ENCODE measurements at regions not wholly inside any gene's neighbourhood (a gene's known extent, or its start where the extent isn't known, plus 50 kb on each side); places are given as distances from the start of the nearest gene placed in this dataset.
"Not testable (repeated sequence)": the region's sequence is repeated elsewhere in the genome, so short reads cannot be mapped to it uniquely, and the experiment has no call there.

DNA sequence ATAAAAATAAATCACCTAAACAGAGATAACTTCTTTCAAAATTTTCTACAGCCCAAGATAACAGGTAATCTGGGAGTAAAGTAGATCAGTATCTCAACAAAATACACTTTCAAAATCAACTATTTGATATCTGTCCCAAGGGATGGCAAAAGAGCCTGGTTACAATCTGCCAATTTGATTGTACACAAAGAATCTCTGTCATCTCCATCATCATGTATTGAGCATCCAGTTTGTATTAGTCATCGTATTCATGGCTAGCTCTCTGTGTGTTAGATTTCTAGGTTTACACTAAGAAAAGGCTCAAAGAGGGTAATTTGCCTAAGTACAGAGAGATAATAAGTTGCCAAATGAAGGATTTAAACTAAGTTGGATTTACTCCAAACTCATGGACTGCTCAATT is 329.0 kb upstream of the NRSN1 start:
- Histone ChIP-seq H4K5ac (ENCODE audit: insufficient read length, low read depth, low read length) (no peak overlapping the region), H3K9ac (ENCODE audit: extremely low read depth, insufficient read length, low read length) (no peak overlapping the region), H2BK15ac (ENCODE audit: low read depth, low read length) (no peak overlapping the region), H3K9me3 (ENCODE audit: control insufficient read depth, low read depth, low read length) (no peaks in the 10 kb centered on the region), H3K14ac (ENCODE audit: insufficient read depth, low read length) (no peak overlapping the region), H2AFZ (ENCODE audit: low read length) (no peak overlapping the region), H3K79me2 (ENCODE audit: insufficient read depth, low read length) (no peaks in the 10 kb centered on the region), H2BK20ac (ENCODE audit: low read depth, low read length, poor library complexity, severe bottlenecking) (no peak overlapping the region), H3K23ac (ENCODE audit: insufficient read length, low read depth, low read length) (no peak overlapping the region), H2BK12ac (ENCODE audit: insufficient read length, low read depth, low read length) (no peak overlapping the region), H4K20me1 (ENCODE audit: control insufficient read depth, insufficient read depth, insufficient read length) (no peaks in the 10 kb centered on the region), H3K79me1 (ENCODE audit: insufficient read depth, low read depth, low read length, poor library complexity, severe bottlenecking) (no peaks in the 10 kb centered on the region), H3K23me2 (ENCODE audit: insufficient read length, low read depth, low read length, poor library complexity, severe bottlenecking) (no peaks in the 10 kb centered on the region), H3T11ph (ENCODE audit: low read length) (no peak overlapping the region), H2AK5ac (ENCODE audit: insufficient read length, low read length) (no peak overlapping the region), H3K56ac (ENCODE audit: insufficient read length, low read depth, low read length) (no peak overlapping the region), H3K4me2 (ENCODE audit: insufficient read depth, insufficient read length, low read length) (no peak overlapping the region), H2BK120ac (ENCODE audit: low read depth, low read length, poor library complexity, severe bottlenecking) (no peak overlapping the region), H3K27ac (ENCODE audit: insufficient read length, low read depth, low read length) (no peak overlapping the region), H3K18ac (ENCODE audit: insufficient read length, low read depth, low read length) (no peak overlapping the region), H3K27me3 (ENCODE audit: insufficient read depth, low read length) (no peaks in the 10 kb centered on the region), H4K8ac (replicated peaks; ENCODE audit: insufficient read length, low read depth, low read length) (no peak overlapping the region), H3K4ac (ENCODE audit: low read depth, low read length) (no peak overlapping the region), H2BK5ac (ENCODE audit: insufficient read length, low read length) (no peak overlapping the region), H3K4me1 (ENCODE audit: insufficient read depth, low read length) (no peaks in the 10 kb centered on the region), H4K91ac (ENCODE audit: insufficient read length, low read depth, low read length) (no peak overlapping the region)
- H3K4me3 Mint-ChIP-seq, result no peak overlapping the region
- H3K36me3 Mint-ChIP-seq (ENCODE audit: insufficient read depth in 1 of 3, low read depth in 3 of 3), result no peaks in the 10 kb centered on the region
- no peak for DNase-seq
- no peaks in the 10 kb centered on the region for H3K4me1 Mint-ChIP-seq
- no CpG with 5 or more reads among the region's 1 CpG for WGBS (ENCODE audit: extremely low coverage, insufficient read length, low lambda C conversion rate)
- no peaks in the 10 kb centered on the region for H3K9me3 Mint-ChIP-seq
- H3K27ac Mint-ChIP-seq, result no peak overlapping the region
- H3K27me3 Mint-ChIP-seq (ENCODE audit: low read depth), result no peaks in the 10 kb centered on the region; the same call in 1 of the 2 replicates
- TF ChIP-seq, protein P1, sequence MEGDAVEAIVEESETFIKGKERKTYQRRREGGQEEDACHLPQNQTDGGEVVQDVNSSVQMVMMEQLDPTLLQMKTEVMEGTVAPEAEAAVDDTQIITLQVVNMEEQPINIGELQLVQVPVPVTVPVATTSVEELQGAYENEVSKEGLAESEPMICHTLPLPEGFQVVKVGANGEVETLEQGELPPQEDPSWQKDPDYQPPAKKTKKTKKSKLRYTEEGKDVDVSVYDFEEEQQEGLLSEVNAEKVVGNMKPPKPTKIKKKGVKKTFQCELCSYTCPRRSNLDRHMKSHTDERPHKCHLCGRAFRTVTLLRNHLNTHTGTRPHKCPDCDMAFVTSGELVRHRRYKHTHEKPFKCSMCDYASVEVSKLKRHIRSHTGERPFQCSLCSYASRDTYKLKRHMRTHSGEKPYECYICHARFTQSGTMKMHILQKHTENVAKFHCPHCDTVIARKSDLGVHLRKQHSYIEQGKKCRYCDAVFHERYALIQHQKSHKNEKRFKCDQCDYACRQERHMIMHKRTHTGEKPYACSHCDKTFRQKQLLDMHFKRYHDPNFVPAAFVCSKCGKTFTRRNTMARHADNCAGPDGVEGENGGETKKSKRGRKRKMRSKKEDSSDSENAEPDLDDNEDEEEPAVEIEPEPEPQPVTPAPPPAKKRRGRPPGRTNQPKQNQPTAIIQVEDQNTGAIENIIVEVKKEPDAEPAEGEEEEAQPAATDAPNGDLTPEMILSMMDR (conservative IDR thresholded peaks at IDR 0.05), result no peak

DNA sequence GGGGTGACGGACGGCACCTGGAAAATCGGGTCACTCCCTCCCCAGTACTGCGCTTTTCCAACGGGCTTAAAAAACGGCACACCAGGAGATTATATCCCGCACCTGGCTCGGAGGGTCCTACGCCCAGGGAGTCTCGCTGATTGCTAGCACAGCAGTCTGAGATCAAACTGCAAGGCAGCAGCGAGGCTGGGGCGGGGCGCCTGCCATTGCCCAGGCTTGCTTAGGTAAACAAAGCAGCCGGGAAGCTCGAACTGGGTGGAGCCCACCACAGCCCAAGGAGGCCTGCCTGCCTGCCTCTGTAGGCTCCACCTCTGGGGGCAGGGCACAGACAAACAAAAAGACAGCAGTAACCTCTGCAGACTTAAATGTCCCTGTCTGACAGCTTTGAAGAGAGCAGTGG is 321.7 kb upstream of the NRSN1 start:
- not testable (repeated sequence) for H3K9ac ChIP-seq (ENCODE audit: extremely low read depth, insufficient read length, low read length); H2BK15ac ChIP-seq (ENCODE audit: low read depth, low read length); H3K27me3 ChIP-seq (ENCODE audit: insufficient read depth, low read length); H3K23ac ChIP-seq (ENCODE audit: insufficient read length, low read depth, low read length); H2BK12ac ChIP-seq (ENCODE audit: insufficient read length, low read depth, low read length); H3K79me1 ChIP-seq (ENCODE audit: insufficient read depth, low read depth, low read length, poor library complexity, severe bottlenecking); H2BK120ac ChIP-seq (ENCODE audit: low read depth, low read length, poor library complexity, severe bottlenecking); H4K5ac ChIP-seq (ENCODE audit: insufficient read length, low read depth, low read length); H3K23me2 ChIP-seq (ENCODE audit: insufficient read length, low read depth, low read length, poor library complexity, severe bottlenecking); H3K4ac ChIP-seq (ENCODE audit: low read depth, low read length); H3K14ac ChIP-seq (ENCODE audit: insufficient read depth, low read length); H4K8ac ChIP-seq (replicated peaks; ENCODE audit: insufficient read length, low read depth, low read length); H4K20me1 ChIP-seq (ENCODE audit: control insufficient read depth, insufficient read depth, insufficient read length); H3K4me3 Mint-ChIP-seq; H3K9me3 ChIP-seq (ENCODE audit: control insufficient read depth, low read depth, low read length); H2AFZ ChIP-seq (ENCODE audit: low read length); H3K4me1 ChIP-seq (ENCODE audit: insufficient read depth, low read length); H3K18ac ChIP-seq (ENCODE audit: insufficient read length, low read depth, low read length); H2AK5ac ChIP-seq (ENCODE audit: insufficient read length, low read length); H2BK20ac ChIP-seq (ENCODE audit: low read depth, low read length, poor library complexity, severe bottlenecking); H3K27ac Mint-ChIP-seq; H3K4me2 ChIP-seq (ENCODE audit: insufficient read depth, insufficient read length, low read length); H2BK5ac ChIP-seq (ENCODE audit: insufficient read length, low read length); DNase-seq; H4K91ac ChIP-seq (ENCODE audit: insufficient read length, low read depth, low read length); H3K79me2 ChIP-seq (ENCODE audit: insufficient read depth, low read length); H3T11ph ChIP-seq (ENCODE audit: low read length); H3K4me1 Mint-ChIP-seq; H3K27ac ChIP-seq (ENCODE audit: insufficient read length, low read depth, low read length); H3K56ac ChIP-seq (ENCODE audit: insufficient read length, low read depth, low read length); H3K27me3 Mint-ChIP-seq (ENCODE audit: low read depth)
- WGBS (ENCODE audit: extremely low coverage, insufficient read length, low lambda C conversion rate), result no CpG with 5 or more reads among the region's 15 CpGs
- peaks cover 0 to 18% (median 11%) of the 10 kb centered on the region in 3 experiments; a peak in 6 of 7 replicates for H3K36me3 Mint-ChIP-seq (ENCODE audit: insufficient read depth in 1 of 3, low read depth in 3 of 3)
- H3K9me3 Mint-ChIP-seq, result peaks cover 11 to 22% of the 10 kb centered on the region in 2 experiments
